ENCODE measurements at regions not wholly inside any gene's neighbourhood (a gene's known extent, or its start where the extent isn't known, plus 50 kb on each side); places are given as distances from the start of the nearest gene placed in this dataset.

- no peak overlapping the region for H3K27ac ChIP-seq (ENCODE audit: low read depth, low read length)
- intact Hi-C loops (cut with micrococcal nuclease): no loop called here
- no peak overlapping the region for H3K4me2 ChIP-seq (ENCODE audit: low read length)
- no peak for TF ChIP-seq MAX (IDR thresholded peaks at IDR 0.05)
- no peak for TF ChIP-seq SP1 (IDR thresholded peaks at IDR 0.05; ENCODE audit: low read depth)
- no peak for TF ChIP-seq CBX3 (IDR thresholded peaks at IDR 0.05; ENCODE audit: low read depth)
- TF ChIP-seq ELF1 (IDR thresholded peaks at IDR 0.05; ENCODE audit: borderline replicate concordance, low read depth): no peak
- H3K4me3 ChIP-seq (replicated peaks in 1 of 2; ENCODE audit: low read depth in 1 of 2, low read length in 2 of 2): no peak overlapping the region
- ChIA-PET RAD21 (ENCODE audit: low non-redundant PET in 1 of 2, low total read pairs in 2 of 2, uncharacterized antibody in 2 of 2, unreplicated experiment in 2 of 2) (no interaction called here), POLR2A (no interaction called here), CTCF (no interaction called here)
- BruUV-seq (replicated peaks): no TSS peak
- DNase-seq (ENCODE audit: low read depth, low spot score): no peak
- H3K36me3 ChIP-seq (ENCODE audit: control insufficient read depth in 1 of 2, insufficient read depth in 2 of 2, low read length in 2 of 2): no peaks in the 10 kb centered on the region
- H2AFZ ChIP-seq (ENCODE audit: low read depth, low read length, poor library complexity, severe bottlenecking): no peak overlapping the region
- no peak for ATAC-seq
- no peaks in the 10 kb centered on the region for H3K79me2 ChIP-seq (ENCODE audit: insufficient read depth, low read length)
- H3K9me3 ChIP-seq (ENCODE audit: control insufficient read depth in 1 of 2, insufficient read depth in 1 of 2, low read depth in 1 of 2, low read length in 2 of 2): no peaks in the 10 kb centered on the region
- no peak overlapping the region for H3K9ac ChIP-seq (ENCODE audit: low read length)
- H4K20me1 ChIP-seq (ENCODE audit: insufficient read depth): no peaks in the 10 kb centered on the region
- H3K9me2 ChIP-seq (ENCODE audit: insufficient read depth): no peaks in the 10 kb centered on the region
- peaks cover 39% of the 10 kb centered on the region for H3K27me3 ChIP-seq (ENCODE audit: insufficient read depth, low read length)
- no peaks in the 10 kb centered on the region for H3K4me1 ChIP-seq (ENCODE audit: control insufficient read depth in 1 of 2, insufficient read depth in 2 of 2, low read length in 2 of 2)
These were observed 116.6 kb upstream of the SPACA7 start for GRCh38 chr13:112259511-112259910.

- H4K20me1 ChIP-seq (ENCODE audit: insufficient read depth): no peaks in the 10 kb centered on the region
- H3K79me2 ChIP-seq (ENCODE audit: insufficient read depth, low read length): no peaks in the 10 kb centered on the region
- ATAC-seq (no peak), DNase-seq (ENCODE audit: low read depth, low spot score) (no peak)
- RAD21 ChIA-PET (ENCODE audit: low non-redundant PET in 1 of 2, low total read pairs in 2 of 2, uncharacterized antibody in 2 of 2, unreplicated experiment in 2 of 2): no interaction called here
- BruUV-seq (replicated peaks): no TSS peak
- no peak overlapping the region for H3K9ac ChIP-seq (ENCODE audit: low read length)
- CTCF ChIA-PET: no interaction called here
- no peaks in the 10 kb centered on the region for H3K36me3 ChIP-seq (ENCODE audit: control insufficient read depth in 1 of 2, insufficient read depth in 2 of 2, low read length in 2 of 2)
- H2AFZ ChIP-seq (ENCODE audit: low read depth, low read length, poor library complexity, severe bottlenecking): no peak overlapping the region
- TF ChIP-seq JUND (IDR thresholded peaks at IDR 0.05): no peak
- TF ChIP-seq POLR2AphosphoS5 (IDR thresholded peaks at IDR 0.05; ENCODE audit: low read depth, low read length): no peak
- TF ChIP-seq CTCF (IDR thresholded peaks at IDR 0.05 in 2 of 3, conservative IDR thresholded peaks at IDR 0.05 in 1 of 3; ENCODE audit: borderline replicate concordance in 1 of 3, insufficient read depth in 1 of 3, low read depth in 2 of 3, low read length in 2 of 3): no peak
- TF ChIP-seq SP1 (IDR thresholded peaks at IDR 0.05; ENCODE audit: low read depth): no peak
- no peak for TF ChIP-seq POLR2A (IDR thresholded peaks at IDR 0.05; ENCODE audit: borderline replicate concordance, extremely low read depth, insufficient read depth, insufficient read length)
- no peak for TF ChIP-seq CEBPB (IDR thresholded peaks at IDR 0.05; ENCODE audit: low read depth)
- no peak for TF ChIP-seq EZH2 (IDR thresholded peaks at IDR 0.05)
- no peak for TF ChIP-seq ZFX (IDR thresholded peaks at IDR 0.05)
- TF ChIP-seq YY1 (IDR thresholded peaks at IDR 0.05; ENCODE audit: extremely low read depth, insufficient replicate concordance, low read depth, low read length): no peak
- no peak for TF ChIP-seq ATF3 (IDR thresholded peaks at IDR 0.05)
- no peak for TF ChIP-seq TCF7L2 (IDR thresholded peaks at IDR 0.05; ENCODE audit: borderline replicate concordance, extremely low read depth, insufficient read depth, insufficient read length)
- no peak for TF ChIP-seq MAX (IDR thresholded peaks at IDR 0.05)
- TF ChIP-seq SIN3A (IDR thresholded peaks at IDR 0.05; ENCODE audit: low read depth): no peak
- no peak for TF ChIP-seq EZH2phosphoT487 (IDR thresholded peaks at IDR 0.05; ENCODE audit: borderline replicate concordance)
- TF ChIP-seq ZNF274 (IDR thresholded peaks at IDR 0.05; ENCODE audit: low read depth, low read length): no peak
- no peak for TF ChIP-seq SRF (IDR thresholded peaks at IDR 0.05; ENCODE audit: low read depth)
- H3K4me2 ChIP-seq (ENCODE audit: low read length): no peak overlapping the region
- intact Hi-C loops (cut with micrococcal nuclease): no loop called here
- no peak overlapping the region for H3K4me3 ChIP-seq (replicated peaks in 1 of 2; ENCODE audit: low read depth in 1 of 2, low read length in 2 of 2)
- POLR2A ChIA-PET: no interaction called here
- H3K4me1 ChIP-seq (ENCODE audit: control insufficient read depth in 1 of 2, insufficient read depth in 2 of 2, low read length in 2 of 2): no peaks in the 10 kb centered on the region
- no peaks in the 10 kb centered on the region for H3K9me2 ChIP-seq (ENCODE audit: insufficient read depth)
- H3K27me3 ChIP-seq (ENCODE audit: insufficient read depth, low read length): peaks cover 44% of the 10 kb centered on the region
- no peaks in the 10 kb centered on the region for H3K9me3 ChIP-seq (ENCODE audit: control insufficient read depth in 1 of 2, insufficient read depth in 1 of 2, low read depth in 1 of 2, low read length in 2 of 2)
- no peak overlapping the region for H3K27ac ChIP-seq (ENCODE audit: low read depth, low read length)
These were observed 115.8 kb upstream of the SPACA7 start for GRCh38 chr13:112260108-112261055.
